ENCODE measurements at regions not wholly inside any gene's neighbourhood (a gene's known extent, or its start where the extent isn't known, plus 50 kb on each side); places are given as distances from the start of the nearest gene placed in this dataset.

DNA sequence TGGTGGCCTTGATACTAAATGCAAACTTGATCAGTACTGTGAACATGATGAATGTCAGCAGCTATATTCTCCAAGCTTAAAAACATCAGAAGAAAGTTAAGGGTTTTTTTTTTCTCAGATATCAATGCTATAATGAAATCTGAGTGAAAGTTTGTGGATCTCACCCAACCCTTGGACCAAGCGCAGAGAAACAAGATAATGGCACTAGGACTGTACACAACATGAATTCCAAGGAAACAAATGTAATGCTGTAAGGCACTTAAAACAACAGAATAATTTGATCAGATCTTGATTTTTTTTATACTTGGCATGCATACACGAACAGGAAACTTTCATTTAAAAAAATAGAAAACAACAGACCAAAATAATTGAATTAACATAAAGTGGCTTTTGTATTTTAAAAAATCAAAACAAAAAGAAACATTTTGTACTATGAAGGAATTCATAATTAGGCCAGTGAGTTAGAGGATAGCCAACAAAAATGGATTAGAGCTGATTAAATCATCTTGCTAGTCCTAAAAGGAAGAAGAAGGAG is 1154.0 kb upstream of the EYS start:
- Mint-ChIP-seq H3K27me3 (no peaks in the 10 kb centered on the region), H3K9me3 (peaks cover 9% of the 10 kb centered on the region), H3K36me3 (ENCODE audit: low read depth) (no peaks in the 10 kb centered on the region), H3K4me3 (no peak overlapping the region), H3K27ac (no peak overlapping the region), H3K4me1 (no peaks in the 10 kb centered on the region)
- CTCF ChIA-PET: no interaction called here
- no peak for DNase-seq
- POLR2A ChIA-PET: no interaction called here

DNA sequence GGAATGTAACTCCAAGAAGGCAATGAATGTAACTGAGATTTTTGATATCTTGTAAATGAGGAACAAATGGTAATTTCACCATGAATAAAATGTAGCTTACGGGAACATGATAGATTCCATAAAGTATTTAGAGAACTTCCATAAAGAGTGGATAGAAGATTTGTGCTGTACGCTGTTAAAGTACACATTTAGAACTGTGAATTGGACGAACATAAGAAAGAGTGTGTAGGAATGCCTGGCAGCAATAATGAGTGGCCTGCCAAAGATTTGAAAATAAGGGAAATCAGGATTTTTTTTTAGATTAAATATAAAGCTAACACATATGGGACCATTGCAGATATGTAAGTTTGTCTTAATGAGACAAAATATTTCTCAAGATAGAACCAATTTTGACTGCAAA is 1153.3 kb upstream of the EYS start:
- ChIA-PET CTCF (no interaction called here), POLR2A (no interaction called here)
- H3K4me3 Mint-ChIP-seq: no peak overlapping the region
- no peaks in the 10 kb centered on the region for H3K36me3 Mint-ChIP-seq (ENCODE audit: low read depth)
- H3K27ac Mint-ChIP-seq: no peak overlapping the region
- H3K27me3 Mint-ChIP-seq: no peaks in the 10 kb centered on the region
- DNase-seq: no peak
- peaks cover 9% of the 10 kb centered on the region for H3K9me3 Mint-ChIP-seq
- no peaks in the 10 kb centered on the region for H3K4me1 Mint-ChIP-seq

DNA sequence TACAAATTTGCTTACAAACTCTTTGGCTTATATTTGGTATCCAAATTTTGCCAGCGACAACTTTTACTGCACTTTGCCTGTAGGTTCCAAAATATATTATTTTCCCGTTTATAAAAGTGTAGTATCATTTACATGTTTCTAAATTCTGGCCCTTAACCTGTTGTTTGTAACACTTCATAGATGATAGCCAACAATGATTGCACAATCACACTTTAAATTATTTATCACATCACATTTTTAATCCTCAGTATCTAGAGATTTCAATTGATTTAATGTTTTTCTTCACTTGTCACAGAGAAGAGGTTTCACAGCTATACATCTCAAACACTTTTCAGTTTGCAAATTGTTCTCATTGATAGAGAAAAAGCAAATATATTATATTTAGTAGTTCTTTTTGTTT is 1151.2 kb upstream of the EYS start:
- H3K4me3 Mint-ChIP-seq: no peak overlapping the region
- no peak overlapping the region for H3K27ac Mint-ChIP-seq
- no peak for DNase-seq
- H3K4me1 Mint-ChIP-seq: no peaks in the 10 kb centered on the region
- peaks cover 9% of the 10 kb centered on the region for H3K9me3 Mint-ChIP-seq
- ChIA-PET POLR2A (no interaction called here), CTCF (interaction anchor here (1.0 kb wide), 1 partner anchor 8 kb away, joined by 4 read pairs; no protein-coding TSS in a partner anchor)
- no peaks in the 10 kb centered on the region for H3K27me3 Mint-ChIP-seq
- no peaks in the 10 kb centered on the region for H3K36me3 Mint-ChIP-seq (ENCODE audit: low read depth)

- peaks cover 5% of the 10 kb centered on the region for H3K9me3 Mint-ChIP-seq
- DNase-seq: no peak
- POLR2A ChIA-PET: no interaction called here
- H3K4me3 Mint-ChIP-seq: no peak overlapping the region
- H3K4me1 Mint-ChIP-seq: no peaks in the 10 kb centered on the region
- no peak overlapping the region for H3K27ac Mint-ChIP-seq
- CTCF ChIA-PET: no interaction called here
- H3K27me3 Mint-ChIP-seq: no peaks in the 10 kb centered on the region
- no peaks in the 10 kb centered on the region for H3K36me3 Mint-ChIP-seq (ENCODE audit: low read depth)
Measured at GRCh38 chr6:66854014-66854413, 1147.0 kb upstream of the EYS start.

- DNase-seq: no peak
- Mint-ChIP-seq H3K27ac (no peak overlapping the region), H3K27me3 (no peaks in the 10 kb centered on the region), H3K9me3 (peaks cover 2% of the 10 kb centered on the region), H3K4me3 (no peak overlapping the region), H3K36me3 (ENCODE audit: low read depth) (no peaks in the 10 kb centered on the region), H3K4me1 (no peaks in the 10 kb centered on the region)
- ChIA-PET POLR2A (no interaction called here), CTCF (no interaction called here)
Measured at GRCh38 chr6:66851930-66852329, 1144.9 kb upstream of the EYS start.

DNA sequence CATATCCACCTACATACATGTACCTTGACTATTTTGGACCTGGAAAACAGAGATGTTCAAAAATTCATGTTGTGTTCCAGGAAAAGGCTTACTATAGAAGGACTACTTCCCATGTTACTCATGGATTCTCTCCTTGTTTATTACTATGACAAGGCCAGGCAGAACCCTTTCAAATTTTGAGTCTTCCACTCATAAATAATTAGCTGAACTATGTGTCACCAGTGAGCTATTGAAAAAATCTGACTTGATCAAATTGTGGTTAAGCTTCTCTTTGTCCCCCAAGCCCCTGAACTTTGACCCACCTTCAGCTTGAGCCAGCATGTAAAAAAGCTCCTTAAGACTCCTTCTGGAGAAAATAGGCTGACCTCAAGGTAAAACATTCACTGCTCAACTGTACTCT is 1142.8 kb upstream of the EYS start:
- H3K27me3 Mint-ChIP-seq: no peaks in the 10 kb centered on the region
- H3K27ac Mint-ChIP-seq: no peak overlapping the region
- H3K9me3 Mint-ChIP-seq: no peaks in the 10 kb centered on the region
- POLR2A ChIA-PET: no interaction called here
- no peaks in the 10 kb centered on the region for H3K4me1 Mint-ChIP-seq
- no peaks in the 10 kb centered on the region for H3K36me3 Mint-ChIP-seq (ENCODE audit: low read depth)
- H3K4me3 Mint-ChIP-seq: no peak overlapping the region
- DNase-seq: no peak
- CTCF ChIA-PET: interaction anchor here (1.3 kb wide), 1 partner anchor 9 kb away, joined by 4 read pairs; no protein-coding TSS in a partner anchor

DNA sequence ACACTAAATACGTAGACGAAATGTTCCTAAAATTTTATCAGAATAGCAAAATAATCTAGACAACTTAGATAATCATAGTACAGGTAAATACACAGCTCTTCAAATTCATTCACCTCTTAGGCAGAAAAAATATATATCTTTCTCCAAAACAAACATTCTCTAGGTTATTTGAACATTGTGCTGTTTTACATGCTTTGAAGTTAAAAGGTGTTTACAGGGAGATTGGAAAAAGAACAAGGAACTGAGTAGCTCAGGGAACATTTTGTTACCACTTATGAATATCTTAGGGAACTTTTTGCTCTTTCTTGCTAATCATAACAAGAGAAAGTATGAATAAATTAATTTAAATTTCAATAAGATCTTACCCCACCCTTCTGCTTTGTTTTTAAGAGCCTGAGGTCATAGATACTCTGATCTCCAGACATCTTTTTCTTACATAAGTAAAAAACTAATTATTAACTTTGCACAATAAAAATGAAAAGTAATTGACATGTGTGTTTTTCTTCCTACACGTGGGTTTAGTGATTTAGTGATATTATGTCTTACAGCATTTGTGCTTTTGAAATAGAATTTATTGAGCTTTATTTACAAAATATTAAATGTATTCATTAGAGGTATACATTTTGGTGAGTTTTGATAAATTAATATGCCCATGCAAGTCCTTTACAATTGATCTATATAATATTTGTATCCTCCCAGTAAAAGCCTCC is 1141.4 kb upstream of the EYS start:
- Mint-ChIP-seq H3K9me3 (peaks cover 1% of the 10 kb centered on the region), H3K27ac (no peak overlapping the region), H3K4me1 (no peaks in the 10 kb centered on the region), H3K36me3 (ENCODE audit: low read depth) (no peaks in the 10 kb centered on the region), H3K27me3 (no peaks in the 10 kb centered on the region), H3K4me3 (no peak overlapping the region)
- POLR2A ChIA-PET: no interaction called here
- no peak for DNase-seq
- CTCF ChIA-PET: no interaction called here

- no peaks in the 10 kb centered on the region for H3K4me1 Mint-ChIP-seq
- H3K9me3 Mint-ChIP-seq: peaks cover 6% of the 10 kb centered on the region
- no peak overlapping the region for H3K4me3 Mint-ChIP-seq
- POLR2A ChIA-PET: no interaction called here
- H3K27ac Mint-ChIP-seq: no peak overlapping the region
- no peaks in the 10 kb centered on the region for H3K36me3 Mint-ChIP-seq (ENCODE audit: low read depth)
- CTCF ChIA-PET: no interaction called here
- no peaks in the 10 kb centered on the region for H3K27me3 Mint-ChIP-seq
- no peak for DNase-seq
Measured at GRCh38 chr6:66838764-66839163, 1131.7 kb upstream of the EYS start.

DNA sequence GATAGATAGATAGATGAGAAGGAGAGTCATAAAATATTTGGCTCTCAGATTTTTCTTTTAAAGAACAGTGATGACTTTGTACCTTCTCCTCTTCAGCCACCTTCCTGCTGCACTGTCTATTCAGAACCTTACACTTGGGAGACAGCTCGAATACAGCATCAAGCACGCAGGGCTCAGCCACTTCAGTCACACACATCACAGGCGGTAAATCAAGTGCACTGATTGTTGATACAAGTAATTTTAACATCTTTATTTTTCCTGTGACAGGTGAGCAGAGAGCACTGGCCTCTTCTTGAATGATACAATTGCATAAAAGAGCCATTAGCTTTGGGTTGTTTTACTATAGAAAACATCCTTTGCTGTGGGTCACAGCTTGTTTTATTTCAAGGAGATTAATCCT is 1118.5 kb upstream of the EYS start:
- Mint-ChIP-seq H3K36me3 (ENCODE audit: low read depth) (no peaks in the 10 kb centered on the region), H3K4me3 (no peak overlapping the region), H3K4me1 (no peaks in the 10 kb centered on the region), H3K27me3 (no peaks in the 10 kb centered on the region), H3K27ac (no peak overlapping the region), H3K9me3 (peaks cover 3% of the 10 kb centered on the region)
- no peak for DNase-seq
- POLR2A ChIA-PET: no interaction called here
- CTCF ChIA-PET: no interaction called here

GRCh38 chr6:66814156-66814555 is 1107.1 kb upstream of the EYS start:
- Mint-ChIP-seq H3K27ac (no peak overlapping the region), H3K4me1 (no peaks in the 10 kb centered on the region), H3K9me3 (peaks cover 6% of the 10 kb centered on the region), H3K4me3 (no peak overlapping the region), H3K36me3 (ENCODE audit: low read depth) (no peaks in the 10 kb centered on the region), H3K27me3 (no peaks in the 10 kb centered on the region)
- ChIA-PET CTCF (interaction anchor here (0.5 kb wide), 1 partner anchor 52 kb away, joined by 3 read pairs; no protein-coding TSS in a partner anchor), POLR2A (no interaction called here)
- DNase-seq: no peak

DNA sequence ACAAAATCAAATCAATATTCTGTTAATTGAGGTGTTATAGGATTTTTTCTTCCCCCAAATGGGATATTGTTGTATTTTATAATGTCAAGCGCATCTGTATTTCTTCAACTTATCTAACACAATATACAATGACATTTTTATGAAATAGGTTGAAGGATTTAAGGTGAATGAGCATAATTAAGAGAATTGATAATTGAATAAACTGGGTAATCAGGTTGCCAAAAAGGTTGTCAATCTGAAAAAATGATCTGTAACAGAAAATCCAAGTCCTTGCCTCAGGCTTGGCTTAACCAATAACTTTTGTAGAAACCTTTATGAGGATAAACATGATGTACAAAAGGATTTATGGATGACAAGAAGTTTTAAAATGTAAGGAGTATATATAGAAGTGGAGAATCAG is 1101.7 kb upstream of the EYS start:
- no peak for DNase-seq
- Mint-ChIP-seq H3K27me3 (no peaks in the 10 kb centered on the region), H3K9me3 (no peaks in the 10 kb centered on the region), H3K36me3 (ENCODE audit: low read depth) (no peaks in the 10 kb centered on the region), H3K4me1 (no peaks in the 10 kb centered on the region), H3K27ac (no peak overlapping the region), H3K4me3 (no peak overlapping the region)
- ChIA-PET POLR2A (no interaction called here), CTCF (no interaction called here)

- Mint-ChIP-seq H3K36me3 (ENCODE audit: low read depth) (no peaks in the 10 kb centered on the region), H3K9me3 (peaks cover 7% of the 10 kb centered on the region), H3K27me3 (no peaks in the 10 kb centered on the region), H3K27ac (no peak overlapping the region), H3K4me3 (no peak overlapping the region), H3K4me1 (no peaks in the 10 kb centered on the region)
- no peak for DNase-seq
- CTCF ChIA-PET: interaction anchor here (0.6 kb wide), 1 partner anchor 25 kb away, joined by 3 read pairs; no protein-coding TSS in a partner anchor
- POLR2A ChIA-PET: no interaction called here
Measured at GRCh38 chr6:66796987-66797386, 1090.0 kb upstream of the EYS start.

DNA sequence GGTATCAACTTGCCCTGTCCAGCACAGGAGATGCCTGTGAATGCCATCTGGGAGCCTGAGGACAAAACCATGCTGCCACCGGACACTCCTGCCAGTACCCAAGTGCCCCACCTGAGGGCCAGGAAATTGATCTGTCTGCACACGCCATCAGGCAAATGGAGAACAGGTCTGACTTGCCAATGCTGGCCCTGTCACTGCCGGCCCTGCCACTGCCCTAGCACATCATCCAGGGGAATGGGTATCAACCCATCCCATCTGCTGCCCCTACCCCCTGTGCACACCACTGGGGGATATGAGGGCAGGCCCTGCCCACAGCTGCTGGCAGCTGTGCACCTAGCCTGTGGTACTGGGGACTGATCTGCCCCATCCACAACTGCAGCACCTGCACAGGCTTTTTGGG is 1081.6 kb upstream of the EYS start:
- POLR2A ChIA-PET: no interaction called here

DNA sequence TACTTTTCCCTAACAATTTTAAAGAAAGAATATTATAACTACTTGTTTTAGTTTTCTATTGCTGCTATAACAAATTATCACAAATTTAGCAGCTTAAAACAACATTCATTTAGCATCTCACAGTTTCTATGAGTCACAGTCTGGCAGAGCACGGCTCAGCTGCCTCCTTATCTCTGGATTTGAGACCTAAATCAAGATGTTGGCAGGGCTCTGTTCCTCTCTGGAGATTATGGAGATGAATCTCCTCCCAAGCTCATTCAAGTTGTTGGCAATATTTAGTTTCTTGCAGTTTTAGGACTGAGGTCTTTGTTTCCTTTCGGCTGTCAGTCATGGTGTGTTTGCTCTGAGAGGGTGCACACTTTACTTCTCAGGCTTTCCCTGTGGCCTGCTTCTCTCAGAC is 1065.8 kb upstream of the EYS start:
- peaks cover 9% of the 10 kb centered on the region for H3K9me3 Mint-ChIP-seq
- H3K36me3 Mint-ChIP-seq (ENCODE audit: low read depth): no peaks in the 10 kb centered on the region
- POLR2A ChIA-PET: no interaction called here
- H3K4me3 Mint-ChIP-seq: no peak overlapping the region
- CTCF ChIA-PET: no interaction called here
- DNase-seq: no peak
- H3K27ac Mint-ChIP-seq: no peak overlapping the region
- no peaks in the 10 kb centered on the region for H3K4me1 Mint-ChIP-seq
- H3K27me3 Mint-ChIP-seq: no peaks in the 10 kb centered on the region

More for the DNA sequence above, 1081.6 kb upstream of the EYS start:
- CTCF ChIA-PET: no interaction called here
- no peak for DNase-seq
- Mint-ChIP-seq H3K4me3 (no peak overlapping the region), H3K27ac (no peak overlapping the region), H3K27me3 (no peaks in the 10 kb centered on the region), H3K9me3 (peaks cover 13% of the 10 kb centered on the region), H3K36me3 (ENCODE audit: low read depth) (no peaks in the 10 kb centered on the region), H3K4me1 (no peaks in the 10 kb centered on the region)
